HG03432 (cell line): ENCODE measurements at regions not wholly inside any gene's neighbourhood (a gene's known extent, or its start where the extent isn't known, plus 50 kb on each side); places are given as distances from the start of the nearest gene placed in this dataset.

ENCODE experiments used
- ATAC-seq: cut with Tn5 transposase; IDR thresholded peaks from one replicate; pipeline ENCODE4 v1.9.1; 2021; ENCODE audit warnings: mild to moderate bottlenecking, moderate library complexity; ENCODE audit not compliant: unreplicated experiment

- no peak for ATAC-seq
Measured at GRCh38 chrX:150163221-150163930, 199.7 kb upstream of the MAMLD1 start.

GRCh38 chrX:150163956-150164726 is 199.0 kb upstream of the MAMLD1 start:
- no peak for ATAC-seq

GRCh38 chrX:150164971-150165600 is 198.0 kb upstream of the MAMLD1 start:
- no peak for ATAC-seq

- no peak for ATAC-seq
Measured at GRCh38 chrX:150165776-150166610, 197.1 kb upstream of the MAMLD1 start.

- no peak for ATAC-seq
Measured at GRCh38 chrX:150167482-150168324, 195.4 kb upstream of the MAMLD1 start.

GRCh38 chrX:150182161-150182560 is 181.0 kb upstream of the MAMLD1 start:
- no peak for ATAC-seq

GRCh38 chrX:150184491-150184890 is 178.6 kb upstream of the MAMLD1 start:
- no peak for ATAC-seq

GRCh38 chrX:150185766-150186165 is 177.4 kb upstream of the MAMLD1 start:
- no peak for ATAC-seq

GRCh38 chrX:150192816-150193215 is 170.3 kb upstream of the MAMLD1 start:
- no peak for ATAC-seq

GRCh38 chrX:150196285-150196684 is 166.8 kb upstream of the MAMLD1 start:
- ATAC-seq: no peak

GRCh38 chrX:150197388-150197787 is 165.7 kb upstream of the MAMLD1 start:
- ATAC-seq: no peak

- ATAC-seq: no peak
Measured at GRCh38 chrX:150198776-150199175, 164.3 kb upstream of the MAMLD1 start.

GRCh38 chrX:150199181-150199580 is 163.9 kb upstream of the MAMLD1 start:
- ATAC-seq: no peak

- ATAC-seq: no peak
Measured at GRCh38 chrX:150199803-150200202, 163.3 kb upstream of the MAMLD1 start.

- no peak for ATAC-seq
Measured at GRCh38 chrX:150200361-150200760, 162.8 kb upstream of the MAMLD1 start.

GRCh38 chrX:150200820-150201287 is 162.3 kb upstream of the MAMLD1 start:
- ATAC-seq: peak; percentile 99

GRCh38 chrX:150201391-150201790 is 161.7 kb upstream of the MAMLD1 start:
- no peak for ATAC-seq

GRCh38 chrX:150201841-150202240 is 161.3 kb upstream of the MAMLD1 start:
- no peak for ATAC-seq

GRCh38 chrX:150202641-150203247 is 160.4 kb upstream of the MAMLD1 start:
- no peak for ATAC-seq

- ATAC-seq: no peak
Measured at GRCh38 chrX:150203248-150203645, 159.9 kb upstream of the MAMLD1 start.
